Ecto neural progenitor cell (in vitro differentiated cells): ENCODE measurements at regions not wholly inside any gene's neighbourhood (a gene's known extent, or its start where the extent isn't known, plus 50 kb on each side); places are given as distances from the start of the nearest gene placed in this dataset.
"Not testable (repeated sequence)": the region's sequence is repeated elsewhere in the genome, so short reads cannot be mapped to it uniquely, and the experiment has no call there.

Experiments used
- DNase-seq: peaks from one replicate; pipeline ENCODE4 v3.0.0-alpha.2; 2018; ENCODE audit warnings: low spot score

- DNase-seq = peak; percentile 66
Observed at GRCh38 chr2:43070676-43071502, 155.5 kb downstream of the ZFP36L2 start.

GRCh38 chr2:43070030-43070429 is 156.4 kb downstream of the ZFP36L2 start:
- peak; percentile 44 for DNase-seq

- DNase-seq = no peak
Observed at GRCh38 chr2:43068631-43069517, 157.5 kb downstream of the ZFP36L2 start.

- peak; percentile 91 for DNase-seq
Observed at GRCh38 chr2:43068041-43068533, 158.3 kb downstream of the ZFP36L2 start.

GRCh38 chr2:43067254-43068040 is 159.0 kb downstream of the ZFP36L2 start:
- DNase-seq = peak; percentile 67

GRCh38 chr2:43066541-43067253 is 159.7 kb downstream of the ZFP36L2 start:
- not testable (repeated sequence) for DNase-seq

- no peak for DNase-seq
Observed at GRCh38 chr2:43065871-43066270, 160.5 kb downstream of the ZFP36L2 start.

DNA sequence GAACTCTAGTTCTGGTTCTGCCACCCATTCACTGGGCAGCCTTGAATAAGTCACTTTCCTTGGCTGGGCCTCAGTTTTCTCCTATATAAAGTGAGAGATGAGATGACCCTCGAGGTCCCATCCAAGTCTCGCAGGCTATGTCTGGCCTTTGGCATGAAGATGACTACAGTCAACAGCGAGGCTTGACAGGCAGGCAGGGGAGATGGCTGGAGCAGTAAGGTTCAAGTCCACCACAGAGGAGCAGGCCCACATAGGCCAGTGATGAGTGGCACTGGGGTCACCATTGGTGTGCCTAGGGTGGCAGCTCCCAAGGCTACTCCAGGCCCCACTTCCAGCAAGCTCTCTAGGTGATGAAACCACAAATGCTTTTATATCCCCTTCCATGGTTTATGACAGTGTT is 161.4 kb downstream of the ZFP36L2 start:
- DNase-seq = no peak

GRCh38 chr2:43063096-43063495 is 163.3 kb downstream of the ZFP36L2 start:
- not testable (repeated sequence) for DNase-seq

DNA sequence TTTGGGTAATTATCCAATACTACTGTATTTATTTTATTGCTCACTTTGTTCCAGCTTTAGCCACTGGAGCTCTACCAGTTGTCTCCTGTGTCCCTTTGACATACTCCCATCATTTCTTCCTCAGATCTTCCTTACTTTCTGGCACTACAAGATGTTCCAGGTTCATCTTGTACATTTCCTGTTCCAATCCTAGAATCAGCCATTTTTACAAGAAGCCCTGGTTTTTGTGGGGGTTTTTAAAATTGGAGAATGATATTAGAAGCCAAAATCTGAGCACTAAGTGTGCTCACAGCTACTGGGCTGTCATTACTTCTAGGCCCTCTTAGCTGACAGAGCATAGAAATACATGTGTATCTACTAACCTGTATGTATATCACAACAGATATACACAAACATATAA is 164.3 kb downstream of the ZFP36L2 start:
- DNase-seq = no peak

DNA sequence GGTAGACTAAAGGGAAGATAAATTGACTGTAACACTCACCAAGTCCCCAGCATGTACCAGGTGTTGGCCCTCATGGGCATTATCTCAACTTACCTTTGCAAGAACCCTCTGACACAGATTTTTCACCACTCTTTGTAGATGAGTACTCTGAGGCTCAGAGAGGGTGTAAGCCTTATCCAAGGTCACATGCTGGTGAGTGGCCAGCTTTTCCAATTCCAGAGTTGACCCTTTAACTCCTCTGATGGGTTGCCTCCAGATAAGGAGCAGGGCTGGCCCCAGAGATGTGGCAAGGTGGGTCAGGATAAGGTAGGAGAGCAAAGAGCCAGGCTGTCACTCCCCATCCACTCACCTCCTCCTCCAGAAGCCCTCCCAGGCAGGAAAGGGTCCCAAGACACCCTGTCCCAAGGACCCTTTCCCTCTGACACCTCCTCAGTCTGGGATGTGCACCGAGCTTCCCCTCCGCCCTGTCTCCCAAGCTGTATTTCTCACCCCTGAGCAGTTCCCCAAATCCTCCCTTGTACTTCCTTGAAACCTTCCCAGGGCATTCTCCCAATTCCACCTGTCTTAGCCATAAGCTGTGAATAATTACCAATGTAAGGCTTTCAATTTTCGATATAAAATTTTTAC is 165.9 kb downstream of the ZFP36L2 start:
- DNase-seq = no peak

- no peak for DNase-seq
Observed at GRCh38 chr2:43059183-43059897, 167.1 kb downstream of the ZFP36L2 start.

GRCh38 chr2:43058726-43059110 is 167.7 kb downstream of the ZFP36L2 start:
- DNase-seq = no peak

DNA sequence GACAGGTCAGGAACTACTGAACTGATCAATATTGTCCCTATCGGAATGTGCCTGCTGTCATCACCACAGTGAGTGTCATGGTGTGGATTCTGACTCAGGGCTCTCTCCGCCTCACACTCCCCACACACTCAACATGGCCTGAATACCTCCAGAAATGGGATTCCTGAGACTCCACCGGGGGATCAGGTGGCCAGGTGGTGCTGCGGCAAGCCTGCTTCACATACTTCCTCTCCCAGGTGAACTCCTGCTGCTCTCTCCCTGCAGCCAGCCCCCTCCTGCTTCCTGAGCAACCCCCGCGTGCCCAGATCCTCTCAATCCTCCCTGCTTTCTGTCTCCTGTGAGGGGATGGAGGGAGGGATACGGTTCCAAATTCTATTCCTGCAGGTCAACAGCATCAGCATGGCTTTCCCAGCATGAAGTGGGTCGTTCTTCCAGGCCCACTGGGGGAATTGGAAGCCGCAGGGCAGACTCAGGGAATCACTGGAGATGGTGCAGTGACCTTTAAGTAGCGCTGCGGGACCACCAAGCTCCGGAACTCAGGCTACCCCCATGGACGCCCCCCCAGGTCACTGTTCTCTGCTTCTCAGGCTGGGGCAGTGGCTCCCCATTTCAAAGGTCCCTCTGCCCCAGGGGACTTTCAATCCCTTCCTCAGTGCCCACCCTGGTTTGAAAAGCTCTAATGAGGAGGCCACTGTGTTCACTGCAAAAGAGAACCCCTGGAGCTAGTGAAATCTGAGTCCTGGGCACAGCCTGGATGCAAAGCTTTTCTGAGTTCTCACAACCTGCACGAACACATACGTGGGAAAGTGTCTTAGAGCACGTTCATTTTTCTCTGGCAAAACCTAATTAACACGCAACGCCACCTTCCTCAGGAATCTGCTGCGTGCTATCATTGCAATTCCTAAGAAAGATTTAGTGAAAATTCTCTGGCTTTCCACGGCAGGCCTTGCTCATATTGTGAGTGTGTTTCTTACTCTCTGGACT is 168.4 kb downstream of the ZFP36L2 start:
- no peak for DNase-seq

DNA sequence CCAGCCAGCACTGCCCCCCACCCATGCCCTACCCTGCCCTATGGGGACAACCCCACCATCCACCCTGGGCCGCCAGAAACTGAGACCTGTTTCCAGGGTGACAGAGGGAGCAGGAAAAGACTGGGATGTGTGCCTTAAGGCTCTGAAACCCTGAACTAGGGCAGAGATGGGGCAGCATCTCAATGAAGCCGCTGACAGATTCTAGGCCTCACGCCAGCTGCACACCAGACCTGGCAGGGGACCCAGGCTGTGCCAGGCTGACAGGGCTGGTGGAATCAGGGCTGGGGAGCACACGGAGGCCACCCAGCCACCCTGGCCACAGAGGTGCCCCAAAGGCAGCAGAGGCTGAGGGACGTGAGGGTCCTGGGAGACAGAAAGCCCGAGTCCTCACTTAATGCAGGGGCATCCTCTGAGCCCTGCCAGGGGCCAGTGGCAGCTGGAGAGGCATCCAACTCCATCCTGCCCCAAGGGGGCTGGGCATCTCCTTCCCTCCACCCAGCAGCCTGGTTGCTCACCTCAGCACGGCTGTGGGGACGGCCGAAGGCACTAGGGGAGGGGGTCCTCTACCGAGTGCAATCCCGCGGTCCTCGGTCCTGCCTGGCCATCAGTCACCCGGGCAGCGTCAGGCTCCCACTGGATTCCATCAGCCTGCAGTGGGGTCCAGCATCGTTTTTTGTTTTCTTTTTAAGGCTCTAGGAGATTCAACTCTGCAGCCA is 169.2 kb downstream of the ZFP36L2 start:
- no peak for DNase-seq

- no peak for DNase-seq
Observed at GRCh38 chr2:43055985-43056384, 170.4 kb downstream of the ZFP36L2 start.

- no peak for DNase-seq
Observed at GRCh38 chr2:43055086-43055912, 171.1 kb downstream of the ZFP36L2 start.
